GM12892 (cell line): ENCODE measurements at regions not wholly inside any gene's neighbourhood (a gene's known extent, or its start where the extent isn't known, plus 50 kb on each side); places are given as distances from the start of the nearest gene placed in this dataset.

Source experiments
- POLR2A ChIP-seq: IDR thresholded peaks from 2 replicates; pipeline ENCODE4 v1.6.1; 2011; ENCODE audit warnings: low read depth, low read length, control low read depth
- POLR2AphosphoS5 ChIP-seq: IDR thresholded peaks from 2 replicates; pipeline ENCODE4 v1.6.1; 2011; ENCODE audit warnings: low read depth, low read length, control low read depth
- TAF1 ChIP-seq: IDR thresholded peaks from 2 replicates; pipeline ENCODE4 v1.6.1; 2011; ENCODE audit warnings: low read depth, mild to moderate bottlenecking, control low read depth, low read length, borderline replicate concordance

DNA sequence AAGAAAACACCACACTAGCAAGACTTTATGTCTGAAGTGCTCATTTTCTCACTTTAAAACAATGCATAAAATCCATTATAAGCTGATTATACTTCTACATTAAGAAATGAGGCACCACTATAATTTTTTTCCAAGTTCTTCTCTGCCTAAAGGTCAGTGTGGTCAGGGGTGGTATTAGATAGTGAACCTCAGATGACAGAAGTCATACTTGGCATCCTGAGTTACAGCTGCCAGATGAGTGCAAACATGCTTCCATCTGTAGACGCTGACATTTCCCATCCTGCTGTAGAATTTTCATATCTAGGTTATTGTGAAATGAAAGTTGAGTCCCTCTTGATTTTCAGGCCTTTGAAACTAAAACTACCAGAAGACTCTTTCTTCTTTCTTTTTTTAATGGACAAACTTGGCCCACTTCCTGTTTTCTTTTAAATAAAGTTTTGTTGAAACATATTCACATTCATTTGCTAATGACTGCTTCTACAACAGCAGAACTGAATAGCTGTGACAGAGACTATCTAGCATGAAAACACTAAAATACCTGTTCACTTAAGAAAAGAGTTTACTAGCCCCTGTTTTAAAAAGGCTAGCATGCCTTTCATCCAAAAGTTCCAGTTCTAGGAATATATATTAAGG is 900.8 kb downstream of the XPNPEP1 start:
- TF ChIP-seq POLR2AphosphoS5, result no peak
- TF ChIP-seq TAF1, result no peak
- TF ChIP-seq POLR2A, result no peak
